CD4-positive, alpha-beta T cell (primary cell): ENCODE measurements at regions not wholly inside any gene's neighbourhood (a gene's known extent, or its start where the extent isn't known, plus 50 kb on each side); places are given as distances from the start of the nearest gene placed in this dataset.
A peak's percentile ranks its signal among the peaks of the same experiment; 100 is the strongest.

Experiments used
- ATAC-seq: fragments of 200-7000 bp; cut with Tn5 transposase; one replicate; pipeline ENCODE4 v1.10.0; 2022; ENCODE audit warnings: mild to moderate bottlenecking; ENCODE audit not compliant: poor library complexity
- CTCF ChIA-PET: fragments of 350-600 bp; sonication (Branson Sonifier 250); formaldehyde crosslinking; loops from one replicate; lab custom pipeline; 2021; ENCODE audit warnings: antibody characterized with exemption, inconsistent platforms; lab: Charles Lee
- POLR2A ChIA-PET: fragments of 350-600 bp; sonication (Branson Sonifier 250); formaldehyde crosslinking; loops from one replicate; lab custom pipeline; 2021; ENCODE audit warnings: antibody characterized with exemption, inconsistent platforms; lab: Charles Lee
- DNase-seq, 14 experiments: peaks; one replicate each; pipeline ENCODE4 v3.0.0-alpha.2; 2013 to 2020; ENCODE audit warnings: mixed read lengths in 2 of 14
- H3K27ac ChIP-seq, 2 donors: one replicate each; pipeline versions ENCODE4 v1.5.1 to v1.7.0; 2013; ENCODE audit warnings: low read length in 2 of 2, low read depth in 1 of 2, mild to moderate bottlenecking in 1 of 2
- H3K27me3 ChIP-seq, 2 experiments: 1 replicate in 1 of 2; 2 replicates in 1 of 2; pipeline versions ENCODE4 v1.6.1 to v1.7.0; 2013; ENCODE audit warnings: low read length in 2 of 2, control low read depth in 1 of 2, mild to moderate bottlenecking in 1 of 2, moderate library complexity in 1 of 2; ENCODE audit not compliant: insufficient read depth in 2 of 2, control insufficient read depth in 1 of 2
- H3K36me3 ChIP-seq: one replicate; pipeline ENCODE4 v1.6.1; 2013; ENCODE audit warnings: low read length, control low read depth; ENCODE audit not compliant: insufficient read depth
- H3K4me1 ChIP-seq: one replicate; pipeline ENCODE4 v1.6.1; 2013; ENCODE audit warnings: low read length, control low read depth; ENCODE audit not compliant: insufficient read depth
- H3K4me3 ChIP-seq: one replicate; pipeline ENCODE4 v1.5.1; 2013; ENCODE audit warnings: mild to moderate bottlenecking, low read length, moderate library complexity
- H3K9me3 ChIP-seq, 2 experiments: 1 replicate in 1 of 2; 2 replicates in 1 of 2; pipeline versions ENCODE4 v1.6.1 to v1.7.0; 2013; ENCODE audit warnings: low read length in 2 of 2, mild to moderate bottlenecking in 2 of 2, control low read depth in 1 of 2, moderate library complexity in 1 of 2; ENCODE audit not compliant: control insufficient read depth in 1 of 2, insufficient read depth in 1 of 2
- H3K27ac Mint-ChIP-seq: one replicate; pipeline ENCODE4 v1.8.0; 2020; ENCODE audit warnings: mixed read lengths
- H3K27me3 Mint-ChIP-seq: one replicate; pipeline ENCODE4 v1.8.0; 2021; ENCODE audit warnings: mixed read lengths
- H3K36me3 Mint-ChIP-seq: one replicate; pipeline ENCODE4 v1.8.0; 2021; ENCODE audit warnings: low read depth, mixed read lengths
- H3K4me1 Mint-ChIP-seq: one replicate; pipeline ENCODE4 v1.8.0; 2021; ENCODE audit warnings: low read depth, mixed read lengths
- H3K4me3 Mint-ChIP-seq: one replicate; pipeline ENCODE4 v1.8.0; 2020; ENCODE audit warnings: mild to moderate bottlenecking, mixed read lengths
- H3K9me3 Mint-ChIP-seq: one replicate; pipeline ENCODE4 v1.8.0; 2020; ENCODE audit warnings: mixed read lengths
- CTCF ChIP-seq: fragments of 200-600 bp; IDR thresholded peaks from one replicate; pipeline ENCODE4 v1.8.0; 2022; ENCODE audit warnings: antibody characterized with exemption, mild to moderate bottlenecking
- intact Hi-C, 2 experiments: fragments of 100-400 bp; cut with DNase I in 1 of 2; cut with micrococcal nuclease in 1 of 2; formaldehyde crosslinking; loops; one replicate each; pipeline versions ENCODE4 v1.15.1 to v1.9.0; 2023 to 2025; cut with DNase I, micrococcal nuclease

- DNase-seq, result no peak
- peaks cover 8% of the 10 kb centered on the region for H3K9me3 Mint-ChIP-seq
- intact Hi-C loops, result no loop called here
- H3K27ac Mint-ChIP-seq, result no peak overlapping the region
- no peaks in the 10 kb centered on the region for H3K36me3 Mint-ChIP-seq
- ChIA-PET POLR2A (no interaction called here), CTCF (no interaction called here)
- no peaks in the 10 kb centered on the region for H3K27me3 Mint-ChIP-seq
- Histone ChIP-seq H3K36me3 (no peaks in the 10 kb centered on the region), H3K4me1 (no peaks in the 10 kb centered on the region), H3K27ac (no peak overlapping the region), H3K4me3 (no peak overlapping the region), H3K27me3 (no peaks in the 10 kb centered on the region), H3K9me3 (peaks cover 4 to 11% of the 10 kb centered on the region in 2 experiments)
- no peak for ATAC-seq
- no peaks in the 10 kb centered on the region for H3K4me1 Mint-ChIP-seq
- no peak overlapping the region for H3K4me3 Mint-ChIP-seq
- TF ChIP-seq CTCF, result no peak
These were observed 986.5 kb downstream of the ROBO2 start for GRCh38 chr3:78026318-78026828.

GRCh38 chr3:78029775-78030174 lies 989.9 kb downstream of the ROBO2 start:
- TF ChIP-seq CTCF, result no peak
- H3K27me3 ChIP-seq, result no peaks in the 10 kb centered on the region
- ChIA-PET POLR2A (no interaction called here), CTCF (no interaction called here)
- peak in 1 of 14 experiments; percentile 4 for DNase-seq
- ATAC-seq, result no peak
- no peaks in the 10 kb centered on the region for H3K4me1 ChIP-seq
- Mint-ChIP-seq H3K9me3 (peaks cover 8% of the 10 kb centered on the region), H3K4me1 (no peaks in the 10 kb centered on the region), H3K27me3 (no peaks in the 10 kb centered on the region), H3K36me3 (no peaks in the 10 kb centered on the region), H3K4me3 (no peak overlapping the region), H3K27ac (no peak overlapping the region)
- peaks cover 0 to 11% of the 10 kb centered on the region in 2 experiments for H3K9me3 ChIP-seq
- intact Hi-C loops, result no loop called here
- no peak overlapping the region for H3K27ac ChIP-seq
- H3K4me3 ChIP-seq, result no peak overlapping the region
- H3K36me3 ChIP-seq, result no peaks in the 10 kb centered on the region

- no peaks in the 10 kb centered on the region for H3K4me1 Mint-ChIP-seq
These were observed 995.3 kb downstream of the ROBO2 start for GRCh38 chr3:78035131-78035641.

More at GRCh38 chr3:78035131-78035641, 995.3 kb downstream of the ROBO2 start:
- peaks cover 0 to 3% of the 10 kb centered on the region in 2 experiments for H3K9me3 ChIP-seq
- no peaks in the 10 kb centered on the region for H3K4me1 ChIP-seq
- ChIA-PET POLR2A (no interaction called here), CTCF (no interaction called here)
- Mint-ChIP-seq H3K4me3 (no peak overlapping the region), H3K36me3 (no peaks in the 10 kb centered on the region), H3K27me3 (no peaks in the 10 kb centered on the region), H3K27ac (no peak overlapping the region), H3K9me3 (peaks cover 9% of the 10 kb centered on the region)
- no peak overlapping the region for H3K4me3 ChIP-seq
- H3K27ac ChIP-seq, result no peak overlapping the region
- H3K27me3 ChIP-seq, result no peaks in the 10 kb centered on the region
- no peaks in the 10 kb centered on the region for H3K36me3 ChIP-seq
- TF ChIP-seq CTCF, result no peak
- DNase-seq, result no peak
- no peak for ATAC-seq
- intact Hi-C loops, result no loop called here
